Heart right ventricle (tissue), 16 donors: ENCODE measurements at regions not wholly inside any gene's neighbourhood (a gene's known extent, or its start where the extent isn't known, plus 50 kb on each side); places are given as distances from the start of the nearest gene placed in this dataset.

Experiments
- ATAC-seq, 8 donors: fragments of 200-7000 bp; cut with Tn5 transposase; one replicate each; pipeline ENCODE4 v1.9.1; 2020; ENCODE audit warnings: mild to moderate bottlenecking in 8 of 8, moderate library complexity in 8 of 8, moderate number of reproducible peaks in 1 of 8
- DNase-seq, 2 donors: peaks; one replicate each; pipeline ENCODE4 v3.0.0-alpha.2; 2020
- H3K27ac ChIP-seq, 10 donors: fragments of 200-600 bp; sonication (generic) in 2 of 10; one replicate each; pipeline versions ENCODE4 v1.5.0 to v1.8.0; 2020 to 2022; ENCODE audit warnings: mild to moderate bottlenecking in 3 of 10
- H3K27me3 ChIP-seq, 7 donors: fragments of 200-600 bp; one replicate each; pipeline ENCODE4 v1.8.0; 2021 to 2022; ENCODE audit warnings: mild to moderate bottlenecking in 2 of 7
- H3K36me3 ChIP-seq, 9 donors: fragments of 200-600 bp; sonication (generic) in 1 of 9; one replicate each; pipeline versions ENCODE4 v1.5.0 to v1.8.0; 2020 to 2022; ENCODE audit warnings: mild to moderate bottlenecking in 2 of 9
- H3K4me1 ChIP-seq, 9 donors: fragments of 200-600 bp; sonication (generic) in 1 of 9; one replicate each; pipeline versions ENCODE4 v1.5.0 to v1.8.0; 2020 to 2022; ENCODE audit warnings: mild to moderate bottlenecking in 4 of 9
- H3K4me3 ChIP-seq, 10 donors: fragments of 200-600 bp; sonication (generic) in 2 of 10; one replicate each; pipeline versions ENCODE4 v1.5.0 to v1.8.0; 2020 to 2022; ENCODE audit warnings: mild to moderate bottlenecking in 7 of 10, moderate library complexity in 2 of 10
- H3K9me3 ChIP-seq, 11 donors: fragments of 200-600 bp in 10 of 11; sonication (generic) in 2 of 11; one replicate each; pipeline versions ENCODE4 v1.5.0 to v1.8.0; 2013 to 2022; ENCODE audit warnings: mild to moderate bottlenecking in 2 of 11, control low read depth in 1 of 11, moderate library complexity in 1 of 11
- WGBS, 2 donors: extraction: QIAGEN DNeasy Blood & Tissue Kit; methylation state at CpG; one replicate each; pipeline ENCODE4 v1.1.7; 2013; ENCODE audit warnings: inconsistent platforms in 1 of 2; 5-methylcytosine and 5-hydroxymethylcytosine counted together
- intact Hi-C, 10 donors: fragments of 100-400 bp; cut with DNase I; formaldehyde crosslinking; loops; one replicate each; pipeline versions ENCODE4 v1.11.1 to v1.14.2; 2022
- TF ChIP-seq, protein P1 (sequence below), 9 donors: fragments of 200-600 bp; sonication (generic) in 2 of 9; IDR thresholded peaks; one replicate each; pipeline versions ENCODE4 v1.5.0 to v1.8.0; 2021 to 2022; ENCODE audit warnings: antibody characterized with exemption in 9 of 9, mild to moderate bottlenecking in 5 of 9, moderate library complexity in 1 of 9
- donor health status: Arrhythmogenic right ventricular cardiomyopathy.
- donor health status: ischemic (EF 13 %, LVEDD 7.1; RV severe dilation, severe dysfunction).
- donor health status: healthy with polysubstance abuse.
- donor health status: DM: no; HTN: yes; CAD: no.
- donor health status: DM: no; HTN: no; CAD: no.
- donor health status: ischemic (EF 25% LVEDD 6.9; RV normal size, moderate dysfunction).
- donor health status: ischemic (EF 25% LVEDD 5.7; RV mildly dilated, moderate dysfunction).
- donor health status: healthy.
- donor health status: DM: yes; HTN: yes; CAD: no.
- donor health status: Ischemic cardiomyopathy.
- donor health status: ischemic (EF 35%, LVEDD 5.7; RV mildly dilated, moderate dysfunction).
- donor health status: nonischemic (EF 11% LVEDD 7.7; RV severe dilation, severe dysfunction).
- donor health status: DM: yes; HTN: yes; CAD: no.
- donor health status: PGD.
- donor health status: ischemic (EF 29% LVEDD 5.4; RV normal size, mild dysfunction).
- donor health status: nonischemic (EF 23%, LVEDD 6.1; RV moderate dilation, normal function).

DNA sequence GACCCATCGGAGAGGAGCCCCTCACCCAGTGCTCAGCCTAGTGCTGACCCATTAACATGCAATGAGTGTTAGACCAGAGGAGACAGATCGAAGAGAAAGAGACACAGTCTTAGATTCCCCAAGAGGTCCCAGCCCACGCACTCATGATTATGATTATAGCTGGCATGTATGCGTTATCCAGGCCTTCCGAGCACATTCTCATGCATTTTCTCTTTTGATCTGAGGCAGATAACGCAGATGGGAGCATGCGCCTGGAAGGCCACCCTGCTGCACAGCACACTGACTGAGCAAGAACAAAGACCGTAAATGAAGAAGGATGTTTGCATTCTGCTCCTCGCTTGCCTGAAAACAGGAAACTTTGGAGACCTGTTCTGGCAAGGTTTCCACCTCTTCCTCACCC is 232.7 kb downstream of the SOX9 start:
- intact Hi-C loops = no loop called here
- no peak overlapping the region for H3K27ac ChIP-seq
- no peaks in the 10 kb centered on the region for H3K36me3 ChIP-seq
- peaks cover 0 to 57% (median 27%) of the 10 kb centered on the region in 7 donors for H3K27me3 ChIP-seq
- H3K4me1 ChIP-seq = no peaks in the 10 kb centered on the region
- ATAC-seq (no peak), DNase-seq (no peak)
- TF ChIP-seq, protein P1, sequence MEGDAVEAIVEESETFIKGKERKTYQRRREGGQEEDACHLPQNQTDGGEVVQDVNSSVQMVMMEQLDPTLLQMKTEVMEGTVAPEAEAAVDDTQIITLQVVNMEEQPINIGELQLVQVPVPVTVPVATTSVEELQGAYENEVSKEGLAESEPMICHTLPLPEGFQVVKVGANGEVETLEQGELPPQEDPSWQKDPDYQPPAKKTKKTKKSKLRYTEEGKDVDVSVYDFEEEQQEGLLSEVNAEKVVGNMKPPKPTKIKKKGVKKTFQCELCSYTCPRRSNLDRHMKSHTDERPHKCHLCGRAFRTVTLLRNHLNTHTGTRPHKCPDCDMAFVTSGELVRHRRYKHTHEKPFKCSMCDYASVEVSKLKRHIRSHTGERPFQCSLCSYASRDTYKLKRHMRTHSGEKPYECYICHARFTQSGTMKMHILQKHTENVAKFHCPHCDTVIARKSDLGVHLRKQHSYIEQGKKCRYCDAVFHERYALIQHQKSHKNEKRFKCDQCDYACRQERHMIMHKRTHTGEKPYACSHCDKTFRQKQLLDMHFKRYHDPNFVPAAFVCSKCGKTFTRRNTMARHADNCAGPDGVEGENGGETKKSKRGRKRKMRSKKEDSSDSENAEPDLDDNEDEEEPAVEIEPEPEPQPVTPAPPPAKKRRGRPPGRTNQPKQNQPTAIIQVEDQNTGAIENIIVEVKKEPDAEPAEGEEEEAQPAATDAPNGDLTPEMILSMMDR (IDR thresholded peaks at IDR 0.05) = no peak
- 79 to 83% methylated on average over 9 of the region's 9 CpGs for WGBS, 2 donors
- peaks cover 0 to 12% (median 0%) of the 10 kb centered on the region in 11 donors for H3K9me3 ChIP-seq
- no peak overlapping the region for H3K4me3 ChIP-seq

DNA sequence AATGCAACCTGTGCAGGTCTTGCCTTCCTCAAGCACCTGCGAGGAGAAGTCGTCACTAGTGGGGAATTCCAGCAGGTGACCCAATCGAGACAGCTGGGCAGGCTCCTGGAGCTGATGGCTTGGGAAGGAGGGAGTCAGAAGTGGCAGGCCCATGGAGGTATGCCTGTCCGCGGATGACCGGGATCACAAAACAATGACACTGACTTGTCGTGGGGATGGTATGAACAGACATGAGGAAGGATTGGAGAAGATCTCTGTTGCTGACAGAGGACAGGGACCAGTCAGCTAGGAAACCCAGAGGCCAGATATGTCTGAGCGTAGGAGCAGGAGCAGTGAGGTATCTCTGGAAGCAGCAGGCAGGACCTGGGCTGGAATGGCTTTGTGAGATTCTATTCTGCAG is 233.3 kb downstream of the SOX9 start:
- H3K4me1 ChIP-seq = no peaks in the 10 kb centered on the region
- peaks cover 0 to 12% (median 0%) of the 10 kb centered on the region in 11 donors for H3K9me3 ChIP-seq
- intact Hi-C loops = no loop called here
- H3K27ac ChIP-seq = no peak overlapping the region
- DNase-seq = no peak
- H3K36me3 ChIP-seq = no peaks in the 10 kb centered on the region
- H3K27me3 ChIP-seq = peaks cover 0 to 54% (median 27%) of the 10 kb centered on the region in 7 donors
- no peak for ATAC-seq
- H3K4me3 ChIP-seq = no peak overlapping the region
- TF ChIP-seq, protein P1 (IDR thresholded peaks at IDR 0.05) = no peak
- WGBS, 2 donors = 88 to 92% methylated on average over 8 of the region's 8 CpGs

DNA sequence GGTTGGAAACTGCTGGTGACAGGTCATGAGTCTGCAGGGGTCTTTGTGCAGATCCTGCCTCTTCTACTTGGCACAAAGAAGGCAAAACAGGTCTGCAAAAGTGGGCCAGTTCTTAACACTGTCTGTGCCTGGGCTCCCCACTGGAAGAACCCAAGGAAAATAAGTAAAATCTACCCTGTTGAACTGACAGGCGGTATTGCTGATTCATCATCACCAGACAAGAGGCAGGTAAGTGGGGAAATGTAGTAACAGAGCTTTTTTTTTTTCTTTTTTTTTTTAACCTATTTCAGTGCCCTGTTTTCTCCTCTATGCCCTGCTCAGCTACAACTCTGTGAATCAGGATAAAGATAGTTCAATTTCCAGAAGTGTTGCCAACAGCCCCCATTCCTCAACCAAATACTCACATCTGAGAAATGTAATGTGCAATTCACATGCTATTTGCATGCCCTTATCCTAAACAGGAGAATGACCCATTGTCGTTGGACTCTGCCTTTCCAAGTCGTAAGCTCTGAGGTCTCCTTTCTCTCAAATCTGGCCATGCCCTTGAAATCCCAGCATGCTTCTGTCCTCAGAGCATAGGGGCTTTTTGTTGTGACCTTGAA is 237.0 kb downstream of the SOX9 start:
- no peaks in the 10 kb centered on the region for H3K36me3 ChIP-seq
- TF ChIP-seq, protein P1 (IDR thresholded peaks at IDR 0.05) = no peak
- peaks cover 0 to 29% (median 20%) of the 10 kb centered on the region in 7 donors for H3K27me3 ChIP-seq
- no peak for ATAC-seq
- H3K4me1 ChIP-seq = no peaks in the 10 kb centered on the region
- intact Hi-C loops = no loop called here
- no peak overlapping the region for H3K4me3 ChIP-seq
- WGBS, 2 donors = 88 to 90% methylated on average over 3 of the region's 3 CpGs
- peaks cover 0 to 12% (median 0%) of the 10 kb centered on the region in 11 donors for H3K9me3 ChIP-seq
- no peak for DNase-seq
- no peak overlapping the region for H3K27ac ChIP-seq

DNA sequence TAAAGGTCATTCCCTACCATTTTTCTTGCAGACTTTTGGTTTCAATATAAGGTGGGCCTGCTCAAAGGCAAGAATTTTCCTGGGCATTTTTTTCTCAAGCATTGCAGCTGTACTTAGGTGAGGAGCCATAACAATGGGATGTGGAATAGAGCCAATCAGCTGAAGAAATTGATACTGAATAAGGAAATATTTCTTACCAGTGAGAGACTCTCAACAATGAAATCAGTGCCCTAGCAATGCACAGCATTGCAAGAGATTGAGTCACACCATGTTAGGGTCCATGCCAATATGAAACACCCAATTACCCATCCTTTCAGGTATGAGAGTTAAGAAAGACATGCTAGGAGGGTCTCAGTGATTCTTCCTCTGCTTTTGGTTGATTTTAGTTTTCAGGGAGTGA is 237.6 kb downstream of the SOX9 start:
- peaks cover 0 to 12% (median 0%) of the 10 kb centered on the region in 11 donors for H3K9me3 ChIP-seq
- peaks cover 0 to 26% (median 18%) of the 10 kb centered on the region in 7 donors for H3K27me3 ChIP-seq
- ATAC-seq (no peak), DNase-seq (no peak)
- H3K4me3 ChIP-seq = no peak overlapping the region
- no peaks in the 10 kb centered on the region for H3K36me3 ChIP-seq
- H3K4me1 ChIP-seq = no peaks in the 10 kb centered on the region
- no peak overlapping the region for H3K27ac ChIP-seq
- TF ChIP-seq, protein P1 (IDR thresholded peaks at IDR 0.05) = no peak
- intact Hi-C loops = no loop called here
